GM23338 (cell line): ENCODE measurements at regions not wholly inside any gene's neighbourhood (a gene's known extent, or its start where the extent isn't known, plus 50 kb on each side); places are given as distances from the start of the nearest gene placed in this dataset.

Experiments
- EZH2 ChIP-seq: fragments of 200-600 bp; sonication (generic); IDR thresholded peaks from one replicate; pipeline ENCODE4 v1.8.0; 2017; ENCODE audit warnings: antibody characterized with exemption, mild to moderate bottlenecking, low read depth; ENCODE audit not compliant: unreplicated experiment
- POLR2AphosphoS5 ChIP-seq: IDR thresholded peaks from 2 replicates; pipeline ENCODE4 v1.6.1; 2016; ENCODE audit warnings: antibody characterized with exemption, low read depth
- TF ChIP-seq, protein P1 (sequence below), 2 experiments: fragments of 200-600 bp in 1 of 2; sonication (generic) in 1 of 2; conservative IDR thresholded peaks; 2 replicates each; pipeline versions ENCODE4 v1.5.1 to v1.6.1; 2016 to 2017; ENCODE audit warnings: antibody characterized with exemption in 2 of 2, low read depth in 2 of 2, mild to moderate bottlenecking in 2 of 2, moderate library complexity in 1 of 2

DNA sequence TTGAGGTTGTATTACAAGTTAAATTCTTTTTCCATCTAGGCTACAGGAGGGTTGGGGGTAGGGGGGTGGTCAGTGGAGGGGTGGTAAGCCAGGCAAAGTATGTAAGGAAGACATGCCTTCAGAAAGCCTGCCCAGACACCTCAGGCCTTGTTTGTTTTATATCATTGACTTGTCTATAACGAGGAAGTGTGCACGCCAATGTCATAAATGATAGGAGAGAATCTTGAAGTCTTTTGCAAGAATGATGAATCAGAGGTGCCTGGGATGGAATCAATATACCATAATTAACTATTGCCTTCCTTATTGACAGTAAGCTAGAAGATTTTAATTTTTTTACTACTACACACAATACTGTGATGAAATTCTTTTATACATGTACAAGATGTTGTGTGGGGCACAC lies 90.7 kb downstream of the SEC61B start:
- TF ChIP-seq, protein P1, sequence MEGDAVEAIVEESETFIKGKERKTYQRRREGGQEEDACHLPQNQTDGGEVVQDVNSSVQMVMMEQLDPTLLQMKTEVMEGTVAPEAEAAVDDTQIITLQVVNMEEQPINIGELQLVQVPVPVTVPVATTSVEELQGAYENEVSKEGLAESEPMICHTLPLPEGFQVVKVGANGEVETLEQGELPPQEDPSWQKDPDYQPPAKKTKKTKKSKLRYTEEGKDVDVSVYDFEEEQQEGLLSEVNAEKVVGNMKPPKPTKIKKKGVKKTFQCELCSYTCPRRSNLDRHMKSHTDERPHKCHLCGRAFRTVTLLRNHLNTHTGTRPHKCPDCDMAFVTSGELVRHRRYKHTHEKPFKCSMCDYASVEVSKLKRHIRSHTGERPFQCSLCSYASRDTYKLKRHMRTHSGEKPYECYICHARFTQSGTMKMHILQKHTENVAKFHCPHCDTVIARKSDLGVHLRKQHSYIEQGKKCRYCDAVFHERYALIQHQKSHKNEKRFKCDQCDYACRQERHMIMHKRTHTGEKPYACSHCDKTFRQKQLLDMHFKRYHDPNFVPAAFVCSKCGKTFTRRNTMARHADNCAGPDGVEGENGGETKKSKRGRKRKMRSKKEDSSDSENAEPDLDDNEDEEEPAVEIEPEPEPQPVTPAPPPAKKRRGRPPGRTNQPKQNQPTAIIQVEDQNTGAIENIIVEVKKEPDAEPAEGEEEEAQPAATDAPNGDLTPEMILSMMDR (conservative IDR thresholded peaks at IDR 0.05; ENCODE audit: low read depth in 2 of 2): no peak
- TF ChIP-seq POLR2AphosphoS5 (no peak), EZH2 (no peak)
